HG02840 (cell line): ENCODE measurements at regions not wholly inside any gene's neighbourhood (a gene's known extent, or its start where the extent isn't known, plus 50 kb on each side); places are given as distances from the start of the nearest gene placed in this dataset.
"Not testable (repeated sequence)": the region's sequence is repeated elsewhere in the genome, so short reads cannot be mapped to it uniquely, and the experiment has no call there.

ENCODE experiments used
- ATAC-seq: cut with Tn5 transposase; IDR thresholded peaks from one replicate; pipeline ENCODE4 v1.9.1; 2021; ENCODE audit warnings: mild to moderate bottlenecking, moderate library complexity, moderate number of reproducible peaks; ENCODE audit not compliant: unreplicated experiment, low FRiP score

GRCh38 chr5:63732880-63733279 is 229.4 kb downstream of the HTR1A start:
- not testable (repeated sequence) for ATAC-seq

GRCh38 chr5:63727583-63727982 is 234.7 kb downstream of the HTR1A start:
- no peak for ATAC-seq

- ATAC-seq = peak; percentile 70
These were observed 235.7 kb downstream of the HTR1A start for GRCh38 chr5:63726496-63726895.

GRCh38 chr5:63719147-63719546 is 243.1 kb downstream of the HTR1A start:
- no peak for ATAC-seq

- no peak for ATAC-seq
These were observed 262.0 kb downstream of the HTR1A start for GRCh38 chr5:63700241-63700640.

GRCh38 chr5:63697811-63698210 is 264.4 kb downstream of the HTR1A start:
- no peak for ATAC-seq

- no peak for ATAC-seq
These were observed 271.7 kb downstream of the HTR1A start for GRCh38 chr5:63690546-63690945.

GRCh38 chr5:63687854-63688516 is 274.3 kb downstream of the HTR1A start:
- no peak for ATAC-seq

GRCh38 chr5:63686938-63687337 is 275.3 kb downstream of the HTR1A start:
- no peak for ATAC-seq

GRCh38 chr5:63686181-63686580 is 276.1 kb downstream of the HTR1A start:
- ATAC-seq = no peak

- no peak for ATAC-seq
These were observed 276.8 kb downstream of the HTR1A start for GRCh38 chr5:63685454-63685853.

GRCh38 chr5:63674881-63675280 is 287.4 kb downstream of the HTR1A start:
- ATAC-seq = no peak

GRCh38 chr5:63655043-63655442 is 307.2 kb downstream of the HTR1A start:
- no peak for ATAC-seq

- ATAC-seq = no peak
These were observed 311.7 kb downstream of the HTR1A start for GRCh38 chr5:63650581-63650980.

GRCh38 chr5:63648376-63648775 is 313.9 kb downstream of the HTR1A start:
- ATAC-seq = no peak

- ATAC-seq = no peak
These were observed 332.2 kb downstream of the HTR1A start for GRCh38 chr5:63629951-63630630.

GRCh38 chr5:63613442-63613841 is 348.8 kb downstream of the HTR1A start:
- no peak for ATAC-seq

- ATAC-seq = no peak
These were observed 358.2 kb downstream of the HTR1A start for GRCh38 chr5:63603996-63604395.

- ATAC-seq = no peak
These were observed 359.3 kb downstream of the HTR1A start for GRCh38 chr5:63602971-63603370.

- ATAC-seq = no peak
These were observed 366.0 kb downstream of the HTR1A start for GRCh38 chr5:63596254-63596653.

GRCh38 chr5:63573380-63573779 is 388.9 kb downstream of the HTR1A start:
- ATAC-seq = no peak

GRCh38 chr5:63572740-63573139 is 389.5 kb downstream of the HTR1A start:
- no peak for ATAC-seq
